RWPE2 (cell line): ENCODE measurements at regions not wholly inside any gene's neighbourhood (a gene's known extent, or its start where the extent isn't known, plus 50 kb on each side); places are given as distances from the start of the nearest gene placed in this dataset.

Experiments used
- ATAC-seq: fragments of 200-7000 bp; cut with Tn5 transposase; 3 replicates; pipeline ENCODE4 v1.9.1; 2021; ENCODE audit warnings: low read depth
- DNase-seq: peaks from one replicate; pipeline ENCODE4 v3.0.0-alpha.2; 2020; ENCODE audit warnings: low spot score
- H3K27ac ChIP-seq: fragments of 450-650 bp; 2 replicates; pipeline ENCODE4 v1.5.1; 2017; ENCODE audit warnings: mild to moderate bottlenecking; ENCODE audit not compliant: poor library complexity, severe bottlenecking
- H3K27me3 ChIP-seq: fragments of 250-450 bp; sonication (Bioruptor Pico); 2 replicates; pipeline ENCODE4 v1.5.1; 2021; ENCODE audit warnings: mild to moderate bottlenecking, moderate library complexity; ENCODE audit not compliant: insufficient read depth, poor library complexity, severe bottlenecking
- H3K36me3 ChIP-seq: fragments of 250-450 bp; sonication (Bioruptor Pico); 2 replicates; pipeline ENCODE4 v1.5.1; 2020; ENCODE audit warnings: low read depth, mild to moderate bottlenecking, moderate library complexity
- H3K4me1 ChIP-seq: fragments of 250-450 bp; sonication (Bioruptor Pico); 2 replicates; pipeline ENCODE4 v1.5.1; 2021; ENCODE audit warnings: mild to moderate bottlenecking, moderate library complexity; ENCODE audit not compliant: insufficient read depth, poor library complexity, severe bottlenecking
- H3K4me3 ChIP-seq: fragments of 250-450 bp; sonication (Bioruptor Pico); 2 replicates; pipeline ENCODE4 v1.5.1; 2021; ENCODE audit warnings: mild to moderate bottlenecking, moderate library complexity; ENCODE audit not compliant: severe bottlenecking
- H3K9me3 ChIP-seq: fragments of 250-450 bp; sonication (Bioruptor Pico); 2 replicates; pipeline ENCODE4 v1.5.1; 2021; ENCODE audit warnings: mild to moderate bottlenecking, moderate library complexity; ENCODE audit not compliant: severe bottlenecking
- CTCF ChIP-seq: fragments of 450-650 bp; IDR thresholded peaks from one replicate; pipeline ENCODE4 v1.5.1; 2017; ENCODE audit warnings: mild to moderate bottlenecking, moderate library complexity; ENCODE audit not compliant: poor library complexity, severe bottlenecking

- no peak overlapping the region for H3K4me3 ChIP-seq
- no peaks in the 10 kb centered on the region for H3K27me3 ChIP-seq
- no peaks in the 10 kb centered on the region for H3K4me1 ChIP-seq
- ATAC-seq (no peak), DNase-seq (no peak)
- H3K9me3 ChIP-seq: no peaks in the 10 kb centered on the region
- H3K27ac ChIP-seq: no peak overlapping the region
- no peaks in the 10 kb centered on the region for H3K36me3 ChIP-seq
- TF ChIP-seq CTCF: no peak
Measured at GRCh38 chr4:147020456-147020855, 74.8 kb upstream of the TTC29 start.

- Histone ChIP-seq H3K4me1 (no peaks in the 10 kb centered on the region), H3K9me3 (no peaks in the 10 kb centered on the region), H3K27ac (no peak overlapping the region), H3K36me3 (no peaks in the 10 kb centered on the region), H3K4me3 (no peak overlapping the region), H3K27me3 (no peaks in the 10 kb centered on the region)
- no peak for TF ChIP-seq CTCF
- DNase-seq (no peak), ATAC-seq (no peak)
Measured at GRCh38 chr4:147025042-147025441, 79.4 kb upstream of the TTC29 start.

GRCh38 chr4:147029296-147029695, 83.6 kb upstream of the TTC29 start:
- Histone ChIP-seq H3K27ac (no peak overlapping the region), H3K27me3 (no peaks in the 10 kb centered on the region), H3K4me1 (no peaks in the 10 kb centered on the region), H3K4me3 (no peak overlapping the region), H3K36me3 (no peaks in the 10 kb centered on the region), H3K9me3 (no peaks in the 10 kb centered on the region)
- DNase-seq: no peak
- TF ChIP-seq CTCF: no peak
- no peak for ATAC-seq

- TF ChIP-seq CTCF: no peak
- H3K36me3 ChIP-seq: no peaks in the 10 kb centered on the region
- H3K4me3 ChIP-seq: no peak overlapping the region
- no peak overlapping the region for H3K27ac ChIP-seq
- H3K4me1 ChIP-seq: no peaks in the 10 kb centered on the region
- DNase-seq (no peak), ATAC-seq (no peak)
- no peaks in the 10 kb centered on the region for H3K9me3 ChIP-seq
- H3K27me3 ChIP-seq: no peaks in the 10 kb centered on the region
Measured at GRCh38 chr4:147034372-147034771, 88.7 kb upstream of the TTC29 start.

GRCh38 chr4:147037069-147037468, 91.4 kb upstream of the TTC29 start:
- DNase-seq (no peak), ATAC-seq (no peak)
- no peaks in the 10 kb centered on the region for H3K27me3 ChIP-seq
- no peak overlapping the region for H3K4me3 ChIP-seq
- H3K27ac ChIP-seq: no peak overlapping the region
- TF ChIP-seq CTCF: no peak
- H3K36me3 ChIP-seq: no peaks in the 10 kb centered on the region
- no peaks in the 10 kb centered on the region for H3K9me3 ChIP-seq
- H3K4me1 ChIP-seq: no peaks in the 10 kb centered on the region
